GM12892 (cell line): ENCODE measurements at regions not wholly inside any gene's neighbourhood (a gene's known extent, or its start where the extent isn't known, plus 50 kb on each side); places are given as distances from the start of the nearest gene placed in this dataset.

Source experiments
- POLR2A ChIP-seq: IDR thresholded peaks from 2 replicates; pipeline ENCODE4 v1.6.1; 2011; ENCODE audit warnings: low read depth, low read length, control low read depth
- POLR2AphosphoS5 ChIP-seq: IDR thresholded peaks from 2 replicates; pipeline ENCODE4 v1.6.1; 2011; ENCODE audit warnings: low read depth, low read length, control low read depth
- TAF1 ChIP-seq: IDR thresholded peaks from 2 replicates; pipeline ENCODE4 v1.6.1; 2011; ENCODE audit warnings: low read depth, mild to moderate bottlenecking, control low read depth, low read length, borderline replicate concordance

GRCh38 chr2:142307616-142308115 lies 176.8 kb upstream of the LRP1B start:
- TF ChIP-seq POLR2A, result no peak
- no peak for TF ChIP-seq POLR2AphosphoS5
- no peak for TF ChIP-seq TAF1
